ENCODE measurements at regions not wholly inside any gene's neighbourhood (a gene's known extent, or its start where the extent isn't known, plus 50 kb on each side); places are given as distances from the start of the nearest gene placed in this dataset.
"Not testable (repeated sequence)": the region's sequence is repeated elsewhere in the genome, so short reads cannot be mapped to it uniquely, and the experiment has no call there.

DNA sequence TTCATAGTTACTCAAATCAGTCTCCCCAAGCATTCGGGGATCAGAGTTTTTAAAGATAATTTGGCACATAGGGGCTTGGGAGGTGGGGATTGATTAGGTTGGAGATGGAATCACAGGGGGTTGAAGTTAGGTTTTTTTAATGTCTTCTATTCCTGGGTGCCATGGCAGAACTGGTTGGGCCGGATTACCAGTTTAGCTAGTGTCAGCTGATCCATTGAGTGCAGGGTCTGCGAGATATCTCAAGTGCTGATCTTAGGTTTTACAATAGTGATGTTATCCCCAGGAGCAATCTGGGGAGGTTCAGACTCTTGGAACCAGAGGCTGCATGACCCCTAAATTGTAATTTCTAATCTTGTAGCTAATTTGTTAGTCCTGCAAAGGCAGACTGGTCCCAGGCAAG lies 163.5 kb upstream of the ATP10A start:
- DNase-seq (ENCODE audit: low read depth): not testable (repeated sequence)

DNA sequence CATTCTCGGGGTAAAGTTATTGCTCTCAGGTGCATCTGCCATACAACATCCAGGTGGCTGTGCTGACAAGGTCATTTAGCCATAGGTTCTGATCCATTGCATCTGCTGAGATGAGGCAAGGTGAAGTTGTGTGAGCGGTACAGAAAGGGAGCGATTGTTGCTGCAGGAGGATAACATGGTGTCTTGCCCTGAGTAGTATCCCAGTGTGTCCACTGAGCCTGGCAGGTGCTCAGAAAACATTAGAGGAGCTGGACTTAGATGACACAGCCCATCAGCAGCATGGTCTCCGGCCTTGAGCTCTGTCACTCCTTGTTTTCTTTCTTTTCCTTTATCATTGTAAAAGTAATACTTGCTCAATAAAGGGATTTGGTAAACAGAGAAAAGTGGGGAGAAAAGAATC lies 161.1 kb upstream of the ATP10A start:
- no peak for DNase-seq (ENCODE audit: low read depth)

DNA sequence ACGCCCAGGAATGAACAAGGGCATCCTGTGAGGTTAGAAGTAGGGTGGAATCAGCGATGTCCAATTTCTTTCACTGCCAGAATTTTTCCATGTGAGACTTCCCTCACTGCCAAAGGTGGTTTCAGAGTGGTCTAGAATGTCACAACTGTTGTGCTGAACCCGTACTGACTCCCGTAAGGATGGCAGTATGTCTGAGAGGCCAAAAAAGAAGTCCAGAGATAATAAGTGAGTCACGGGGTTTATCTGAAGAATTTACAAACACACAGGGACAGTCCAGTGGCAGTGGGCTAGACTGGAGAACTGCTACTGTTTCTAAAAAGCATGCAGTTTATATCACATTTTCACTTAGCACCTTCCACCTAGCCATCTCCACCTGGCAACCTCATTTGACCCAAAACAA lies 160.6 kb upstream of the ATP10A start:
- no peak for DNase-seq (ENCODE audit: low read depth)

DNA sequence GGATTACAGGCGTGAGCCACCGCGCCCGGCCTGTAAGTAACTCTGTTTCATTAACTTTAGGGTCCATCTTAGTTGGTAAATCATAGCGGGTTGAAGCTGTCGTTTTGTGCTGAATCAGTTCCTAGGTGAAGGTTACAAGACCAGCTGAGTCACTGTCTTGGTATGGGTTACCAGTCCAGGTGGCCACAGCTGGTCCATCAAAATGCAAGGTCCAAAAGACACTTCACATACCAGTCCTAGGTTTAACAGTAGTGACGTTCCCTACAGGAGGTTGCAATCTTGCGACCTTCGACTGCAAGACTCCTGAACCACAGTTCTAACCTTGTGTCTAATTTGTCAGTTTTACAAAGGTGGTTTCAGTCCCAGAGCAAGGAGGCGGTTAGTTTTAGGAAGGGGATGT lies 160.1 kb upstream of the ATP10A start:
- DNase-seq (ENCODE audit: low read depth): no peak

DNA sequence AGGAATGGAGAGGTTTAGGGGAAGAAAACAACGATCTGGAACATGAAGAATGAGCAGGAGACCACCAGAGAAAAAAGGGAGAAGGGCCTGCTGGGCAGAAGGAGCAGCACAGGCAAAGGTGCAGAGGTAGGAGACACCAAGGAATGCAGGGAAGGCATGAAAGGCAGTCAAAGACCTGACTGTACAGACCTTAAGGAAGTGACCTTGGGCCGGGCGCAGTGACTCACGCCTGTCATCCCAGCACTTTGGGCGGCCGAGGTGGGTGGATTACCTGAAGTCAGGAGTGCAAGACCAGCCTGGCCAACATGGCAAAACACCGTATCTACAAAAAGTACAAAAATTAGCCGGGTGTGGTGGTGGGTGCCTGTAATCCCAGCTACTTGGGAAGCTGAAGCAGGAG lies 157.7 kb upstream of the ATP10A start:
- DNase-seq (ENCODE audit: low read depth): no peak

DNA sequence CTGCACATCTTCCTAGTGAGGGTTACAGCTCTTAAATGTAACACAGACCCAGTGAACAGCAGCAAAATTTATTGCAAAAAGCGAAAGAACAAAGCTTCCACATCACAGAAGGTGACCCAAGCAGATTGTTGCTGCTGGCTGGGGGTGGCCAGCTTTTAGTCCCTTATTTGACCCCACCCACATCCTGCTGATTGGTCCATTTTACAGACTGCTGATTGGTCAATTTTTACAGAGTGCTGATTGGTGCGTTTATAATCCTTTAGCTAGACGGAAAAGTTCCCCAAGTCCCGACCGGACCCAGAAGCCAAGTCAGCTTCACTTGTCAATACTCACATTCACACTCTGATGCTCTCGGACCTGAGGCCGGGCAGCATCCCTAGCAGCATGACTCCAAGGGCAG lies 154.5 kb upstream of the ATP10A start:
- no peak for DNase-seq (ENCODE audit: low read depth)

DNA sequence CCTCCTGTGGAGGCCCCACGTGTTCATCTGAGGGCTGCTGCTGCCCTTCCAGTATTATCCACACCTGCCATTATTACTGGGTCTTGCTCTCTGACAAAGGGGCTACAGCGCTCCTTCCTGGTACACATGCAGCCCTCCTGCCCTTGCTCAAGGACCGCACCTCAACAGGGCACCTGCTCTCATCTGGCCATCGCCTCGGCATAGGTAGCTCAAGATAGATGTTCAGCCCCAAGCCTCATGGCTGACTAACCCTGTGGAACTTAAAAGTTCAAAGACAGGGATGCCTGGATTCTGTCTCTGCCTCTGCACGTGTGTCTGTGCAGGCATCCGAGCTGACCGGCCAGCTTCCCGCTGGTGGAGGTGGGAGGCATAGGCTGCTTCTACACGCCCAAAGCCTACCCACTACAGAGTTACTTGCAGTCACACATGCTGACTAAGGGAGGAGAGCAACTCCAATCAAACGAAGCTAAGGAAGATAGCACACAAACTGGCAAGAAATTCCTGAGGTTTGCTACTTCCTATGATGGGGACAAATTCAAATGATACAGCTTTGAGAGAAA lies 152.5 kb upstream of the ATP10A start:
- no peak for DNase-seq (ENCODE audit: low read depth)

DNA sequence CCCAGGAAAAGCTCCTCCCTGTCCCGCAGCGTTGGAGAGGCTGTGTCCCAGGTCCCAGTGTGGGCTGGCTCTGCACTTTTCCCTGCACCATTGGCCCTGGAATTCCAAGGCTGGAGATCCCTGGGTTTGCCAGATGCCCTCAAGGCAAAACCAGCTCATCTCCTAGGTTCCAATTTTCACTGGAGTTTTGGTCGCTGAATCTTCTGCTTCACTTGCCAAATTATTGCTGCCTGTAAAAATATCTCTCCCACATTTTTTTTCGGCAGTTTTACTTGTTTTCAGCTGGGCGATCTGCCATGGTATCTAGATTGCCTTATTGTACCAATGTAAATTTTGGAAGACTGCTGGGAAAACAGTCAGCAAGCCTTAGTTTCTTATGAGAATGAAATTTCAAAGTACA lies 150.9 kb upstream of the ATP10A start:
- no peak for DNase-seq (ENCODE audit: low read depth)

DNA sequence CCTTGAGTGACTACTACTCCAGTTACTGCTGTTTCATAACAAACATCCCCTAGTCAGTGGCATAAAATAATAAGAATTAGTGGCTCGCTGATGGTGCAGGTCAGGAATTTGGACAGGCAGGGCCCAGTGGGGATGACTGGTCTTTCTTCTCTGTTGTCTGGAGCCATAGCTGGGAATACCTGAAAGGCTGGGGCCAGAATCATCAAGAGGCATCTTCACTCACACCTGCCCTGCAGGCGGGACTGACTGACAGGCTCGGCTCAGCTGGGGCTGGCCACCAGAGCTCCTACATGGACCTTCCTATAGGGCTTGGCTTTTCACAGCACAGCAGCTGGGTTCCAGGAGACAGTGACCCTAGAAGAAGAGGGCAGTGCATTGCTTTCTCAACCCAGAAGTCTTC lies 148.8 kb upstream of the ATP10A start:
- DNase-seq (ENCODE audit: low read depth): no peak

DNA sequence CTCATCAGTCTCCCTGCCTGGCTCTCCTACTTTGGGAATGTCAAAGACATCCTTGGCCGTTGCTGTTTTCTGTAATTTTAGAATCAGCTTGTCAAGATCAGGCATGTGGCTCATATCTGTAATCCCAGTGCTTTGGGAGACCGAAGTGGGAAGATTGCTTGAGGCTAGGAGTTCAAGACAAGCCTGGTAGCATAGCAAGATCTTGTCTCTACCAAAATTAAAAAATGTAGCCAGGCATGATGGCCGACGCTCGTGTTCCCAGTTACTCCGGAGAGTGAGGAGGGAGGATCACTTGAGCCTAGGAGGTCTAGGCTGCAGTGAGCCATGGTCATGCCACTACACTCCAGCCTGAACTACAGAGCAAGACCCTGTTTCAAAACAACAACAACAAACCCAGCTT lies 144.0 kb upstream of the ATP10A start:
- no peak for DNase-seq (ENCODE audit: low read depth)

DNA sequence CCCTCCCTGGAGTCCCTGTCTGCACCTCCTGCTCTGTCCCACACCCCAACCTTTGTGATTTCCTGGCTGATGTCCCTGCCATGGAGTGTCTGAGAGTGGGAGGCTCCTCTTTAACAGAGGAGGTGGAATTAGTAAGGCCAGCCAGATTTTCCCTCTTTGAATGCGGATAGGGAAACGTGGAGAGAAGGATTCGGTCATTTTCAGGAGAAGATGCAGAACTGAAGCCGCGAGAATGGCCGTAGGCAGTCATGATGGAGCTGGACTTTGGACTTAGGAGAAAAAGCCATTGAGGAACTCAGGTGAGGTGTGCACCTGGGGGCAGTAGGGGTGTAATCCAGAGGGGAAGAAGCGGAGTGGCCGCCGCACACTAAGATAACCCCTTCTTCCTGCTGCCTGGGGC lies 138.1 kb upstream of the ATP10A start:
- no peak for DNase-seq (ENCODE audit: low read depth)

DNA sequence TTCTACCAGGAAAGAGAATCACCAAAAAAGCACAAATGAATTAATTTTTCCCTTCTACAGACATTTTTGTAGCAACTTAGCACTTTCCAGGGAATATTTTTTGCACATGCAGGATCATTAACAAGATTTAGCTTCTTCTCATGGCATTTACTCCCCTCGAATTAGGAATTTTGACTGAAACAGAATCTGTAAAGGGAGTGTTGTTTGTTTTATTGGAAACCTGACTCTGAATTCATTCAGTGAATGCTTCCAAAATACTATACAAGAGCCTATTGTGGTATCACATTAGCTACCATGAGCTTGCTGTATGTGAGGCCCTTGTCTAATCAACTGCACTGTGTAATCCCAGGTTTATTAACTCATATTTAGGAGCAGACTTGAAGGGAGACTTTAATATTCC lies 130.4 kb upstream of the ATP10A start:
- DNase-seq (ENCODE audit: low read depth): no peak

DNA sequence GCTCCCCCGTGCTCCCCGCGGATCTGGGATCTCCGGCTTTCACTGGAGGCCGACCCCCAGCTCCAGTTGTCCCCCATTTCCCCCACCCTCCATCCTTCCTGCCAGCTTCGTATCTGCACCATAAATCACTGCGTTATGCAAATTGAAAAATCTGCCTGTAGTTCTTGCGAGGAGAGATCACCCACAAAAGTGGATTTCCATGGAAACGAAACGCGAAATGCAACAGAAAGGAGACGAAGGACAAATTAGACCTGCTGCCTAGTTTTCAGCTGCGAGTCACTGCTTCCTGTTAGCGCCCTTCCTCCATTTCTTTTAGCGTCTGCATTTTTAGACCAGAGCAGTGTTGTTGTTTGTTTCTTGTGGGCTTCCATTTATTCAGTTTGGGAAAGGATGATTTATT lies 127.1 kb upstream of the ATP10A start:
- DNase-seq (ENCODE audit: low read depth): no peak

DNA sequence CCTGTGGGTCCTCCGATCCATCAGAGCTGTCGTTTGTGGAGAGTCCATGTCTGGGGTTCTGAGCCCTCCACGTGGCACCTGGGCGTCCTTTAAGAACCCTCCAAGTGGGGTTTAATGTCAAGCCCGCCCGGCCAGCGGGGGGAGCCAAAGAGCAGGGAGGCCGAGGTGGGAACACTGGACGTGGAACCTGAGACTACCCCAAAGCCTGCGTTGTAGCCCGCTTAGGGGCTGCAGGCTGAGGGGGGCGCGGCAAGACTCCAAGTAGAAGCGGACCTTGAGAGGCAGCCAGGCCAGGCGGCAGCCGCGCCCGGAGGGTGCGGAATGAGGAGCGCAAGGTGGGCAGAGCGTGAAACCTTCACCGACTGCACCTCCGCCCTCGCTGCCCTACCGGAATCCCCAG lies 126.2 kb upstream of the ATP10A start:
- no peak for DNase-seq (ENCODE audit: low read depth)

DNA sequence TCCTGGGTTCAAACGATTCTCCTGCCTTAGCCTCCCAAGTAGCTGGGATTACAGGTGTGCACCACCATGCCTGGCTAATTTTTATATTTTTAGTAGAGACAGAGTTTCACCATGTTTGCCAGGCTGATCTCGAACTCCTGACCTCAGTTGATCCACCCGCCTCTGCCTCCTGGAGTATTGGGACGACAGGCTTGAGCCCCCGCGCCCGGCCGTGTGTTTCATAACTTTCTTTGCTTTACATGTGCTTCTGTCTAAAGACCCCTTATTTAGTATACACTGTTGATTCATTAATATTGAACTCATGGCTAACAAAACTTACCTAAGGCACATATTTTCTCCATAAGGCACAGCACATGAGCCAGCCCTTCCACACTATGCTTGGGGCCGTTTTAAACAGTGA lies 125.6 kb upstream of the ATP10A start:
- DNase-seq (ENCODE audit: low read depth): not testable (repeated sequence)

DNA sequence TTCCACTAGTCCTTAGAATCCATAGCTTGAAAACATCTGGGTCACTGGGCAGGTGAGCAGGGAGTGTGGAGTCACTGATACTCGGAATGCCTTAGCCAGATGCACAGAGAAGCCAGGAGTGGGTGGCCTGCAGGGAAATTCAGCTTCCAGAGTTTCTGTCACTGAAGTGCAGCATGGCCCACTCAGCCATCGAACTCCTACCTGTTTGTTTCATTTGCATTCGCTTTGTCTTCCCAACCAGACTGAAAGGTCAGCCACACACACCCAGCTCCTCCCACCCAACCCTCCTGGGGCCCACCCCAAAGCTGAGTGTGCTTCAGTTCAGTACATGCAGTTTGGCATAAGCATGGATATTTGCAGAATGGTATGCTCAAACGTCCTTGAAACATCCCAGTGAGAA lies 124.5 kb upstream of the ATP10A start:
- no peak for DNase-seq (ENCODE audit: low read depth)

DNA sequence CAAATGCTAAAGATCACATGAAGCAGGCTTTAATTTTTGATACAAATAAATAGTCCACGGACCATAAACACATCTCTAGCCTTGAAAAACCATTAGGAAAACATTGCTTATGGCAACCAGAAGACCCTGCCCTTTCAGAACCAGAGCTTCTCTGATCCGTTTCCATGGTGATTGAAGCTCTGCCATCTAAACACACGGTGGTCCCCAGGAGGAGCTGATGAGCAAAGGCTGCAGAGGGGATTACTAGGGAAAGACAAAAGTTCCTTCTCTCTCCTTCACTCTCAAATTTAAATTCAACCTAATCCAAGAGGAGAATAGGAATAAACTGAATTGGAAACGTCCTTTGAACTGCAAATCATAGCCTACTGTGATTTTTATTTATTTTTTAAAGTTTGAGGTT lies 122.0 kb upstream of the ATP10A start:
- no peak for DNase-seq (ENCODE audit: low read depth)

DNA sequence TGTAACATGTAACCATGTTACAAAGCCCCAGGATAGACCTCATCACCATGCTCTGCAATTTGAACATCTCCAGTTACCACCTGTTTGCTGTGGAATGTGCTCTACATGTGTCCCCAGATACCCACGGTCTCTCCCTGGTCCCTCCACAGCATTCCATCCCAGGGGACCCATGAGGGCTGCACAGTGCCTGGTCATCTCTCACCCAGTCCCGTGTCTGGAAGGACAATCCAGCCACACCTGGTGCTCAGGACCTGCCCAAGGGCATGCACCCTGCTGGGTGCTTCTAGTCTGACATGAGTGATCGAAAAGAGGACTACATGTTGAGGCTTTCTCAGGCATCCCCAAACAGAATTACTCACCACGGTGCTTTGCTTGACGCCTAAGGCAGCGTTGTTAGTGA lies 119.6 kb upstream of the ATP10A start:
- DNase-seq (ENCODE audit: low read depth): no peak

DNA sequence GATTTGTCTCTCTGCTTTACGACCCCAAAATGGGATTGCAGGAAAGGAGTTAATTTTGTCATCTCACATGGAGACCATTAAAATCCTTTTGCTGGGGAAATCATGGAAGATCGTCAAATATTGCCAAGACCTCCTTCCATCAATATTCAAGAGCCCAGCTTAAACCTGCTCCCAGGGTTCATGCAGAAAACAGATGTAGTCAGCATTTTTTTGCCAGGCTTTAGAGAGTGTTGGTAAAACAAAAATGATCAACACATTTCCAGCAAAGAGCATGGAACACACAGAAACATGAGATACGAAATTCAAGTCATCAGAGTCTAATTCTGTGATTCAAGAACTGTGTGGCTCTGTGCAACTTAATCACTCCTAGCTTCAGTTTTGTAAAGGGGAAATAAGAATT lies 118.0 kb upstream of the ATP10A start:
- no peak for DNase-seq (ENCODE audit: low read depth)

DNA sequence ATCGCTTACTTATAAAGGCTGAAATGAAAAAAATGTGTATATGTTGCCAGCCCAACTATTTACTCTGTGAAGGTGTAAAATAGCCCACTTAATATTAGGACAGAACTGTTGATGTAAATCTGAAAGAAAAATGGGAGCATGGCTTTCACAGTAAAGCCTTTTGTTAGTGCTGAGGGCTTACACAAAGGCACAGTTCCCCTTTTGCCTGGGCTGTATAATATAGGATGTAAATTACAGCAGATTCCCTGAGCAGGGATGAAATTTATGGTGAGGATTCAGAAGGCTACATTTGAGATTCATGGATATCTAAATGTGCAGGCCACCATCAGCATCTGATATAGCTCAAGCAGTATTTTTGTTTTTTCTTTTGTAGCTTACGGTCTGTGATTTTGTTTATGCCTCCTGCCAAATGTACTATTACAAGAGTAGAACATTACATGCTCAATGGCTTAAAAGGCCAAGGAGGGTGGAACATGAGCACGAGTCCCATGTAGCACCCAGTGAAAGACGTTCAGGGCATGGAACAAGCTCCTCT lies 109.1 kb upstream of the ATP10A start:
- no peak for DNase-seq (ENCODE audit: low read depth)

DNA sequence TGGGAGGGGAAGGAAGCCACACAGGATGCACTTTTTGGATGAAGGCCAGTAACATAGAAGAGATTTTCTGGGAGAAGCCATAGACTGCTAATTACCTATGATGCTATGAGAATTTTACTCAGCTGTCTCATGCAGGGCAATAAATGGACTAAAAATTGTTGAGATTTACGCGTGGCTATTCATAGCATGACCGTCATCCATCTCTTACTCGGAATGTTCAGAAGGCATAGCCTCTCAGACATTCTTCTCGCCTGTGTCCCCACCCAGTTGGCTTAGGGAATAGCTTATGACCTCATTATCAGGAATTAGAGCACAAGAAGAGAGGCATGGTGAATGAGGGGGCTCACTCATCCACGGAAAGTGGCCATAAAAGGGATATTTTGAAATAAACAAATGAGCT lies 107.9 kb upstream of the ATP10A start:
- no peak for DNase-seq (ENCODE audit: low read depth)

DNA sequence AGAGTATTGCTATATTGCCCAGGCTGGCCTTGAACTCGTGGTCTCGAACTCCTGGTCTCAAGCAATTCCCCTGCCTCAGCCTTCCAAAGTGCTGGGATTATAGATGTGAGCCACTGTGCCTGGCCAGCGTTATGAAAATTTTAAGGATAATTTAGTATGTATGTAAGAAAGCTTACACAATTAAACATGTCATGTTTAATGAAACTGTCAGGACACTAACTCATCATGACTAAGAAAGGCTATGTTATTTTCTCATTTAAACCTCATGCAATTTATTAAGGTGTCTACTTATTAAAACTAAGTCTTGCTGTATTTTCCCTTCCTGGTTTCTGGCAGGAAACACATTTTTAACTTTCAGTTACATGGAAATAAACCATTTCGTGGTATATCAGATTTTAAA lies 106.8 kb upstream of the ATP10A start:
- DNase-seq (ENCODE audit: low read depth): no peak

DNA sequence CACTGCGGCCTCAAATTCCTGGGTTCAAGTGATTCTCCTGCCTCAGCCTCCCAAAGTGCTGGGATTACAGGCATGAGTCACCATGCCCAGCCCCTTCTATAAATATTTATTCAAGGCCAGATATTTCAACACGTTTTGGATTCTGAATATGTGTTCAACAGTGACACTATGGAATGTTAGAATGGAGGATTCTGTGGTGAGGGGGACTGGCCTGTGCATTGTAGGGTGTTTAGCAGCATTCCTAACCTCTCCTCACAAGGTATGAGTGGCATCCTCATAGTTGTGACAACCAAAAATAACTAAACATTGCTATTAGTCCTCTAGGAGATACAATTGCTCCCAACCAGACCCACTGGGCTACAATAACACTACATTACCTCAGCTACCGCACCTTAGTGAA lies 104.0 kb upstream of the ATP10A start:
- DNase-seq (ENCODE audit: low read depth): no peak

DNA sequence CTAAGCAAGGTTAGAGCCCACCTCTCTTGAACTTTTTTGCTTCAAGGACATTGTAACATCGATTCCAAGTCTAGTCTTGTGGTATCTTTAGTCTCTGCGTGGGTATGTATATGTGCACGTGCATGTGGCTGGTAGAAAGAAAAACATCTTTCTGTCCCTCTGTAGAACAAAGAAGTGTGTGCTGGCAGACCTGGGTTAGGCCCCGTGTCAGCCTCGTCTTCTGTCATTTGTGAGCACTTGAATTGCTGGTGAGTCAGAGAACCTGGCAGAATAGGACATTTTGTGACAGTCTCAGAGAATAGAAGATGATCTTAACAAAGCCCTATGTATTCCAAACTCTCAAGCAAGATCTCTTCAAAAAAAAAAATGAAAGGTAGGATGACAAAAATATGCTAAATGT lies 102.2 kb upstream of the ATP10A start:
- no peak for DNase-seq (ENCODE audit: low read depth)

DNA sequence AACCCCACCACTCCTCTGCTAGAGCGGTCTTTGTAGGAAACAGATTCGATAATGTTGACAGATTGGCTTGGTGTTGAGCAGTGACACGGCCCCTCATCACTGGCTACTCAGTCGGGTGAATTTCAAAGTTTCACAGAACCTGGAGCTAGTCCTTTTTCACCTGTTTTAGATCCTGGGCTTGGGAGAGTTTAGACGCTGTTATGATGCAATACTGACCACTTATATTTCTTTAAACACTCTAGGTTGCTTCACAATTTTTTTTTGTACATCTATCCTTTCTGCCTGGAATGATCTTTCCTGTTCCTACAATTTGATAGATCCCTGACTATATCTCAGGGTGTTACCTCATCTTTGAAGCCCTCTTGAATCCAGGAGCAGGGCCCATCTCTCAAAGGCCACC lies 97.1 kb upstream of the ATP10A start:
- DNase-seq (ENCODE audit: low read depth): no peak
